Breast epithelium (tissue), 3 donors: ENCODE measurements at regions not wholly inside any gene's neighbourhood (a gene's known extent, or its start where the extent isn't known, plus 50 kb on each side); places are given as distances from the start of the nearest gene placed in this dataset.

Source experiments
- CTCF ChIP-seq, 3 donors: fragments of 450-650 bp; IDR thresholded peaks; one replicate each; pipeline ENCODE4 v1.5.1; 2016 to 2017; ENCODE audit warnings: antibody characterized with exemption in 3 of 3, mild to moderate bottlenecking in 3 of 3, moderate library complexity in 3 of 3
- POLR2A ChIP-seq: fragments of 450-650 bp; IDR thresholded peaks from one replicate; pipeline ENCODE4 v1.6.1; 2016; ENCODE audit warnings: antibody characterized with exemption, mild to moderate bottlenecking, moderate library complexity
- POLR2AphosphoS5 ChIP-seq, 3 donors: sonication (generic); formaldehyde crosslinking; IDR thresholded peaks; one replicate each; pipeline ENCODE4 v1.6.1; 2017; ENCODE audit warnings: antibody characterized with exemption in 3 of 3

GRCh38 chr1:101356604-101357443 lies 120.0 kb downstream of the S1PR1 start:
- TF ChIP-seq CTCF (IDR thresholded peaks at IDR 0.05): no peak
- no peak for TF ChIP-seq POLR2A
- no peak for TF ChIP-seq POLR2AphosphoS5 (IDR thresholded peaks at IDR 0.05)
